ENCODE measurements at regions not wholly inside any gene's neighbourhood (a gene's known extent, or its start where the extent isn't known, plus 50 kb on each side); places are given as distances from the start of the nearest gene placed in this dataset.

DNA sequence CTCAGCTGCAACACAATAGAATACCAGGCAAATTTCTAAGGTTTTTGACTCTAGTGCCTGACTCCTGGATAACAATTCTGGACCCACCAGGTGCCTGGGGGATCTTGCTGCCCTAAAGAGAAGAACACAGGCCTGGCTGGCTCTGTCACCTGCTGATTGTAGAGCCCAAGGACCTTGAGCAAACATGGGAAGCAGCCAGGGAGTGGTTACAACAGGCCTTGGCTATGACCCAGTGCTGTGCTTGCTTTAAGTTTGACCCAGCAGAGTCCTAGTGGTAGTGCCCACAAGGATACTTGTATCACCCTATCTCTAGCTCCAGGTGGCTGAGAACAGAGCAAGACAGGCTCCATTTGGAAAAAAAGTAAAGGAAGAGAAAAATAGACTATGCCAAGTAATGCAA is 176.8 kb upstream of the DCAF12L2 start:
- Histone ChIP-seq H3K27ac (ENCODE audit: low read length) (no peak overlapping the region), H3K79me2 (ENCODE audit: low read length) (no peaks in the 10 kb centered on the region)
- TF ChIP-seq, protein P1, sequence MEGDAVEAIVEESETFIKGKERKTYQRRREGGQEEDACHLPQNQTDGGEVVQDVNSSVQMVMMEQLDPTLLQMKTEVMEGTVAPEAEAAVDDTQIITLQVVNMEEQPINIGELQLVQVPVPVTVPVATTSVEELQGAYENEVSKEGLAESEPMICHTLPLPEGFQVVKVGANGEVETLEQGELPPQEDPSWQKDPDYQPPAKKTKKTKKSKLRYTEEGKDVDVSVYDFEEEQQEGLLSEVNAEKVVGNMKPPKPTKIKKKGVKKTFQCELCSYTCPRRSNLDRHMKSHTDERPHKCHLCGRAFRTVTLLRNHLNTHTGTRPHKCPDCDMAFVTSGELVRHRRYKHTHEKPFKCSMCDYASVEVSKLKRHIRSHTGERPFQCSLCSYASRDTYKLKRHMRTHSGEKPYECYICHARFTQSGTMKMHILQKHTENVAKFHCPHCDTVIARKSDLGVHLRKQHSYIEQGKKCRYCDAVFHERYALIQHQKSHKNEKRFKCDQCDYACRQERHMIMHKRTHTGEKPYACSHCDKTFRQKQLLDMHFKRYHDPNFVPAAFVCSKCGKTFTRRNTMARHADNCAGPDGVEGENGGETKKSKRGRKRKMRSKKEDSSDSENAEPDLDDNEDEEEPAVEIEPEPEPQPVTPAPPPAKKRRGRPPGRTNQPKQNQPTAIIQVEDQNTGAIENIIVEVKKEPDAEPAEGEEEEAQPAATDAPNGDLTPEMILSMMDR (IDR thresholded peaks at IDR 0.05; ENCODE audit: low read depth, low read length) = no peak
- no peak for TF ChIP-seq EZH2phosphoT487 (IDR thresholded peaks at IDR 0.05; ENCODE audit: low read depth)

DNA sequence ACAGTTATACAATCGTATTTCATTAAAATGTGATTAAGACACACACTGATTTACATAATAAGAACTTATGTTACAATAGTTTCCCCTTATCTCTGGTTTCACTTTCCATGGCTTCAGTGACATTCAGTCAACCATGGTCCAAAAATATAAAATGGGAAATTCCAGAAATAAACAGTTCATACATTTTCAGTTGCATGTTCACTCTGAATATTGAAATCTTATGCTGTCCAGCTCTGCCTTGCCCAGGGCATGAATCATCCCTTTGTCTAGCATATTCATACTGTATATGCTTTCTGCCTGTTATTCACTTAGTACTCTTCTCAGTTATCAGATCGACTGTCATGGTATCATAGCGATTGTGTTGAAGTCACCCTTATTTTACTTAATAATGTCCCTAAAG is 173.8 kb upstream of the DCAF12L2 start:
- TF ChIP-seq, protein P1 (IDR thresholded peaks at IDR 0.05; ENCODE audit: low read depth, low read length) = no peak
- TF ChIP-seq EZH2phosphoT487 (IDR thresholded peaks at IDR 0.05; ENCODE audit: low read depth) = no peak
- peak overlapping the region; percentile 59 for H3K4me2 ChIP-seq (ENCODE audit: low read length)
- peak overlapping the region; percentile 64; the same call in 1 of the 2 replicates for H2AFZ ChIP-seq (ENCODE audit: low read depth, low read length)

More for the DNA sequence above, 176.8 kb upstream of the DCAF12L2 start:
- Histone ChIP-seq H4K20me1 (ENCODE audit: insufficient read depth, low read length) (no peaks in the 10 kb centered on the region), H2AFZ (ENCODE audit: low read depth, low read length) (no peak overlapping the region), H3K9ac (ENCODE audit: low read length) (no peak overlapping the region), H3K4me3 (ENCODE audit: low read length) (no peak overlapping the region), H3K9me3 (ENCODE audit: insufficient read depth, low read length) (no peaks in the 10 kb centered on the region), H3K27me3 (ENCODE audit: low read depth, low read length) (no peaks in the 10 kb centered on the region), H3K4me2 (ENCODE audit: low read length) (no peak overlapping the region), H3K4me1 (ENCODE audit: low read length) (peaks cover 30% of the 10 kb centered on the region), H3K36me3 (replicated peaks; ENCODE audit: low read depth, low read length) (peaks cover 4% of the 10 kb centered on the region)

DNA sequence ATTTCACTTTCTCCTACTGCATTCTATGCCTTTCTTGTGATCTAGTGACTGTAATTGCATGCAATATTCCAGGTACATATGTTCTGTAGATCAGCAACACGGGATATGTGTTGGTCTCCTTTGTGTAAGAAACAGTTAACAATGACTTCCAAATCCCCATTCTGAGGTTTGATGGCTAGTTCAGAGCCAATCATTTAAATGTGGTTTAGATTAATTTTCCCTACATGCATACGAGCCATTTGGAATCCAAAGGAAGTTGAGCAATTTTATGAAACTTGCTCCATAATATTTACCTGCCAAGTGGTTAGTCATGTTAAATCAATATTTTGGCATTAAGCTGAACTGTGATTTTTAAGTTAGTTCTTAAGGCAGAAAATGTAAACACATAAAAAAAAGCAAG is 172.8 kb upstream of the DCAF12L2 start:
- TF ChIP-seq EZH2phosphoT487 (IDR thresholded peaks at IDR 0.05; ENCODE audit: low read depth) = no peak
- TF ChIP-seq, protein P1 (IDR thresholded peaks at IDR 0.05; ENCODE audit: low read depth, low read length) = no peak
- H3K9me3 ChIP-seq (ENCODE audit: insufficient read depth, low read length) = no peaks in the 10 kb centered on the region
- no peaks in the 10 kb centered on the region for H3K27me3 ChIP-seq (ENCODE audit: low read depth, low read length)
- H3K36me3 ChIP-seq (replicated peaks; ENCODE audit: low read depth, low read length) = peaks cover 7% of the 10 kb centered on the region
- no peak overlapping the region for H2AFZ ChIP-seq (ENCODE audit: low read depth, low read length)
- peak overlapping the region; percentile 59 for H3K4me2 ChIP-seq (ENCODE audit: low read length)
- H3K4me1 ChIP-seq (ENCODE audit: low read length) = peaks cover 37% of the 10 kb centered on the region
- no peaks in the 10 kb centered on the region for H3K79me2 ChIP-seq (ENCODE audit: low read length)
- no peaks in the 10 kb centered on the region for H4K20me1 ChIP-seq (ENCODE audit: insufficient read depth, low read length)
- H3K4me3 ChIP-seq (ENCODE audit: low read length) = peak overlapping the region; percentile 5; the same call in 1 of the 2 replicates
- peak overlapping the region; percentile 45; the same call in 1 of the 2 replicates for H3K9ac ChIP-seq (ENCODE audit: low read length)
- H3K27ac ChIP-seq (ENCODE audit: low read length) = peak overlapping the region; percentile 71

More for the DNA sequence above, 173.8 kb upstream of the DCAF12L2 start:
- peaks cover 31% of the 10 kb centered on the region for H3K4me1 ChIP-seq (ENCODE audit: low read length)
- H3K36me3 ChIP-seq (replicated peaks; ENCODE audit: low read depth, low read length) = peaks cover 7% of the 10 kb centered on the region
- no peaks in the 10 kb centered on the region for H4K20me1 ChIP-seq (ENCODE audit: insufficient read depth, low read length)
- no peaks in the 10 kb centered on the region for H3K79me2 ChIP-seq (ENCODE audit: low read length)
- peak overlapping the region; percentile 46; the same call in 1 of the 2 replicates for H3K9ac ChIP-seq (ENCODE audit: low read length)
- H3K27me3 ChIP-seq (ENCODE audit: low read depth, low read length) = no peaks in the 10 kb centered on the region
- peak overlapping the region; percentile 71 for H3K27ac ChIP-seq (ENCODE audit: low read length)
- H3K4me3 ChIP-seq (ENCODE audit: low read length) = peak overlapping the region; percentile 28; the same call in 1 of the 2 replicates
- H3K9me3 ChIP-seq (ENCODE audit: insufficient read depth, low read length) = no peaks in the 10 kb centered on the region

DNA sequence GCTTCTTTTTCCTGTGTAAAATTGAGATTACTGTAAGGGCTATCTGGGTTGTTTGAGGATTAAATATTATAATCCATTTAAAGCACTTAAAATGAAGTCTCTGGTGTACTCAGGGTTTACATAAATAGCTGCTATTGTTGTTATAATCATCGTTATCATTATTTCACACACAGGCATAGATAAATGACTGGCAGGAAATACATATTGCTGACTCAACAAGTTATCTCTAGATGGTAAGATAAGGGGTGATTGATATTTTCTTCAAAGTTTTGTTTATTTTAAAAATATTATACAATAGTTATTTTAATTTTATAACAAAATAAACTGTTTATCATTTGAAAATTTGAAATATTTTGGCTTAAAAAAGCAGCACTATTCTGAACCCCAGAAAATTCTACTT is 134.3 kb upstream of the DCAF12L2 start:
- 0 out of 2 replicates have a peak overlapping the region, but pooled peaks have one; percentile 17 for H2AFZ ChIP-seq (ENCODE audit: low read depth, low read length)
- H3K4me1 ChIP-seq (ENCODE audit: low read length) = peaks cover 42% of the 10 kb centered on the region
- peak overlapping the region; percentile 38 for H3K4me2 ChIP-seq (ENCODE audit: low read length)
- no peaks in the 10 kb centered on the region for H3K27me3 ChIP-seq (ENCODE audit: low read depth, low read length)
- H3K4me3 ChIP-seq (ENCODE audit: low read length) = peak overlapping the region; percentile 25; the same call in 1 of the 2 replicates
- peaks cover 21% of the 10 kb centered on the region; the same call in 1 of the 2 replicates for H3K9me3 ChIP-seq (ENCODE audit: insufficient read depth, low read length)
- no peaks in the 10 kb centered on the region for H4K20me1 ChIP-seq (ENCODE audit: insufficient read depth, low read length)
- H3K36me3 ChIP-seq (replicated peaks; ENCODE audit: low read depth, low read length) = peaks cover 29% of the 10 kb centered on the region
- H3K9ac ChIP-seq (ENCODE audit: low read length) = peak overlapping the region; percentile 59; the same call in 1 of the 2 replicates
- H3K79me2 ChIP-seq (ENCODE audit: low read length) = no peaks in the 10 kb centered on the region
- TF ChIP-seq, protein P1 (IDR thresholded peaks at IDR 0.05; ENCODE audit: low read depth, low read length) = no peak
- TF ChIP-seq EZH2phosphoT487 (IDR thresholded peaks at IDR 0.05; ENCODE audit: low read depth) = no peak
- H3K27ac ChIP-seq (ENCODE audit: low read length) = peak overlapping the region; percentile 94
